ENCODE measurements at regions not wholly inside any gene's neighbourhood (a gene's known extent, or its start where the extent isn't known, plus 50 kb on each side); places are given as distances from the start of the nearest gene placed in this dataset.

GRCh38 chr5:15003511-15003920 is 131.9 kb upstream of the ANKH start (continued):
- TF ChIP-seq ZBTB17 (CRISPR knock-in tag; IDR thresholded peaks at IDR 0.05) (no peak), HOXB6 (CRISPR knock-in tag; IDR thresholded peaks at IDR 0.05; ENCODE audit: borderline replicate concordance) (no peak), DLX4 (CRISPR knock-in tag; IDR thresholded peaks at IDR 0.05) (no peak), FOSL1 (tag; conservative IDR thresholded peaks at IDR 0.05) (no peak), POLR3A (IDR thresholded peaks at IDR 0.05; ENCODE audit: borderline replicate concordance, extremely low read depth, insufficient read depth, insufficient read length) (no peak), ARHGAP35 (IDR thresholded peaks at IDR 0.05; ENCODE audit: partially characterized antibody) (no peak), RBBP5 (IDR thresholded peaks at IDR 0.05; ENCODE audit: borderline replicate concordance, insufficient read depth, low read length, poor library complexity, severe bottlenecking) (no peak), NFXL1 (CRISPR knock-in tag; IDR thresholded peaks at IDR 0.05) (no peak), DEAF1 (CRISPR knock-in tag; IDR thresholded peaks at IDR 0.05) (peak; percentile 81), MEF2A (IDR thresholded peaks at IDR 0.05; ENCODE audit: control insufficient read depth, low read depth, low read length) (peak; percentile 66; the same call in 1 of the 2 replicates), KLF10 (CRISPR knock-in tag; IDR thresholded peaks at IDR 0.05) (no peak), GATAD2B (IDR thresholded peaks at IDR 0.05; ENCODE audit: borderline replicate concordance) (no peak), RCOR1 (IDR thresholded peaks at IDR 0.05; ENCODE audit: borderline replicate concordance in 1 of 2, low read depth in 2 of 2, low read length in 2 of 2) (peak in 1 of 2 experiments; percentile 80; a peak in 2 of 4 replicates), HMGXB4 (CRISPR knock-in tag; IDR thresholded peaks at IDR 0.05) (no peak), TARDBP (IDR thresholded peaks at IDR 0.05) (0 out of 2 replicates have a peak, but pooled peaks have one; percentile 33), PCBP1 (IDR thresholded peaks at IDR 0.05; ENCODE audit: low read depth, low read length, poor library complexity, severe bottlenecking) (no peak), CBFB (CRISPR knock-in tag; IDR thresholded peaks at IDR 0.05) (no peak)

Measured in K562 (cell line).